GM12878 (cell line): ENCODE measurements at regions not wholly inside any gene's neighbourhood (a gene's known extent, or its start where the extent isn't known, plus 50 kb on each side); places are given as distances from the start of the nearest gene placed in this dataset.

Experiments
- ASH2L ChIP-seq: fragments of 300-600, 200-600 bp; sonication (generic); IDR thresholded peaks from 2 replicates; pipeline ENCODE4 v1.6.1; 2017; ENCODE audit warnings: low read depth, mild to moderate bottlenecking, borderline replicate concordance
- BHLHE40 ChIP-seq, 2 experiments: fragments of 450-650 bp in 1 of 2; IDR thresholded peaks; 2 replicates each; pipeline ENCODE4 v1.6.1; 2011 to 2017; ENCODE audit warnings: low read depth in 2 of 2, borderline replicate concordance in 1 of 2, improper control_type of control experiment in 1 of 2, low read length in 1 of 2, mild to moderate bottlenecking in 1 of 2
- CTCF ChIP-seq, 3 experiments: IDR thresholded peaks in 2 of 3; conservative IDR thresholded peaks in 1 of 3; 2 replicates each; pipeline ENCODE4 v1.5.1; 2011; ENCODE audit warnings: low read depth in 3 of 3, low read length in 3 of 3, mild to moderate bottlenecking in 3 of 3, control low read depth in 2 of 3, moderate library complexity in 2 of 3, inconsistent platforms in 1 of 3, mixed read lengths in 1 of 3; ENCODE audit not compliant: control insufficient read depth in 2 of 3, insufficient read depth in 1 of 3; ENCODE audit errors: extremely low read depth in 1 of 3
- POLR2A ChIP-seq: IDR thresholded peaks from 2 replicates; pipeline ENCODE4 v1.6.1; 2011; ENCODE audit warnings: low read depth, mild to moderate bottlenecking, low read length
- POLR2AphosphoS5 ChIP-seq: IDR thresholded peaks from 2 replicates; pipeline ENCODE4 v1.6.1; 2011; ENCODE audit warnings: mild to moderate bottlenecking, low read length, inconsistent platforms
- PRDM15 ChIP-seq: fragments of 450-650 bp; formaldehyde crosslinking; IDR thresholded peaks from 2 replicates; pipeline ENCODE4 v1.4.0; 2020; ENCODE audit warnings: mild to moderate bottlenecking, moderate library complexity
- RB1 ChIP-seq: fragments of 450-650 bp; formaldehyde crosslinking; IDR thresholded peaks from 2 replicates; pipeline ENCODE4 v1.6.1; 2017; ENCODE audit warnings: mild to moderate bottlenecking, borderline replicate concordance
- RCOR1 ChIP-seq: conservative IDR thresholded peaks from 2 replicates; pipeline ENCODE4 v1.6.1; 2012; ENCODE audit warnings: low read depth, low read length, improper control_type of control experiment
- REST ChIP-seq: IDR thresholded peaks from 2 replicates; pipeline ENCODE4 v1.6.1; 2012; ENCODE audit warnings: mild to moderate bottlenecking, low read depth, low read length
- SIN3A ChIP-seq: IDR thresholded peaks from 2 replicates; pipeline ENCODE4 v1.6.1; 2012; ENCODE audit warnings: low read depth, low read length, improper control_type of control experiment
- WRNIP1 ChIP-seq: IDR thresholded peaks from 2 replicates; pipeline ENCODE4 v1.6.1; 2011; ENCODE audit warnings: low read depth, low read length, improper control_type of control experiment, borderline replicate concordance
- ZNF687 ChIP-seq: fragments of 450-650 bp; IDR thresholded peaks from 2 replicates; pipeline ENCODE4 v1.6.1; 2017; ENCODE audit warnings: mild to moderate bottlenecking, moderate library complexity

- TF ChIP-seq REST, result no peak
- no peak for TF ChIP-seq RCOR1
- TF ChIP-seq CTCF (IDR thresholded peaks at IDR 0.05 in 2 of 3, conservative IDR thresholded peaks at IDR 0.05 in 1 of 3; ENCODE audit: control insufficient read depth in 2 of 3, extremely low read depth in 1 of 3, insufficient read depth in 1 of 3, low read depth in 3 of 3, low read length in 3 of 3), result no peak
- TF ChIP-seq BHLHE40 (IDR thresholded peaks at IDR 0.05; ENCODE audit: borderline replicate concordance in 1 of 2, low read depth in 2 of 2, low read length in 1 of 2), result no peak
- no peak for TF ChIP-seq WRNIP1
- no peak for TF ChIP-seq PRDM15 (CRISPR knock-in tag)
- TF ChIP-seq POLR2A, result no peak
- TF ChIP-seq ZNF687, result no peak
- no peak for TF ChIP-seq ASH2L
- no peak for TF ChIP-seq RB1
- TF ChIP-seq POLR2AphosphoS5, result no peak
- no peak for TF ChIP-seq SIN3A
Observed at GRCh38 chr3:63167113-63167512, 111.0 kb upstream of the SYNPR start.
